GM13976 (cell line): ENCODE measurements at regions not wholly inside any gene's neighbourhood (a gene's known extent, or its start where the extent isn't known, plus 50 kb on each side); places are given as distances from the start of the nearest gene placed in this dataset.

Experiments
- DNase-seq: peaks from one replicate; pipeline ENCODE4 v3.0.0; 2012; ENCODE audit warnings: low spot score
- in situ Hi-C: fragments of 300-500 bp; cut with MboI; formaldehyde crosslinking; loops from one replicate; pipeline ENCODE4 v1.12.0; 2022; ENCODE audit warnings: low sequenced_read_pairs, mixed read lengths, inconsistent platforms; ENCODE audit not compliant: unreplicated experiment
- TF ChIP-seq, protein P1 (sequence below): IDR thresholded peaks from 2 replicates; pipeline ENCODE4 v1.5.1; 2012; ENCODE audit warnings: borderline replicate concordance, mild to moderate bottlenecking; ENCODE audit not compliant: insufficient read depth; ENCODE audit errors: extremely low read depth, missing control alignments, control extremely low read depth

- TF ChIP-seq, protein P1, sequence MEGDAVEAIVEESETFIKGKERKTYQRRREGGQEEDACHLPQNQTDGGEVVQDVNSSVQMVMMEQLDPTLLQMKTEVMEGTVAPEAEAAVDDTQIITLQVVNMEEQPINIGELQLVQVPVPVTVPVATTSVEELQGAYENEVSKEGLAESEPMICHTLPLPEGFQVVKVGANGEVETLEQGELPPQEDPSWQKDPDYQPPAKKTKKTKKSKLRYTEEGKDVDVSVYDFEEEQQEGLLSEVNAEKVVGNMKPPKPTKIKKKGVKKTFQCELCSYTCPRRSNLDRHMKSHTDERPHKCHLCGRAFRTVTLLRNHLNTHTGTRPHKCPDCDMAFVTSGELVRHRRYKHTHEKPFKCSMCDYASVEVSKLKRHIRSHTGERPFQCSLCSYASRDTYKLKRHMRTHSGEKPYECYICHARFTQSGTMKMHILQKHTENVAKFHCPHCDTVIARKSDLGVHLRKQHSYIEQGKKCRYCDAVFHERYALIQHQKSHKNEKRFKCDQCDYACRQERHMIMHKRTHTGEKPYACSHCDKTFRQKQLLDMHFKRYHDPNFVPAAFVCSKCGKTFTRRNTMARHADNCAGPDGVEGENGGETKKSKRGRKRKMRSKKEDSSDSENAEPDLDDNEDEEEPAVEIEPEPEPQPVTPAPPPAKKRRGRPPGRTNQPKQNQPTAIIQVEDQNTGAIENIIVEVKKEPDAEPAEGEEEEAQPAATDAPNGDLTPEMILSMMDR, result no peak
- in situ Hi-C loops, result no loop called here
- no peak for DNase-seq
Observed at GRCh38 chr17:79315358-79316105, 240.9 kb downstream of the ENGASE start.

DNA sequence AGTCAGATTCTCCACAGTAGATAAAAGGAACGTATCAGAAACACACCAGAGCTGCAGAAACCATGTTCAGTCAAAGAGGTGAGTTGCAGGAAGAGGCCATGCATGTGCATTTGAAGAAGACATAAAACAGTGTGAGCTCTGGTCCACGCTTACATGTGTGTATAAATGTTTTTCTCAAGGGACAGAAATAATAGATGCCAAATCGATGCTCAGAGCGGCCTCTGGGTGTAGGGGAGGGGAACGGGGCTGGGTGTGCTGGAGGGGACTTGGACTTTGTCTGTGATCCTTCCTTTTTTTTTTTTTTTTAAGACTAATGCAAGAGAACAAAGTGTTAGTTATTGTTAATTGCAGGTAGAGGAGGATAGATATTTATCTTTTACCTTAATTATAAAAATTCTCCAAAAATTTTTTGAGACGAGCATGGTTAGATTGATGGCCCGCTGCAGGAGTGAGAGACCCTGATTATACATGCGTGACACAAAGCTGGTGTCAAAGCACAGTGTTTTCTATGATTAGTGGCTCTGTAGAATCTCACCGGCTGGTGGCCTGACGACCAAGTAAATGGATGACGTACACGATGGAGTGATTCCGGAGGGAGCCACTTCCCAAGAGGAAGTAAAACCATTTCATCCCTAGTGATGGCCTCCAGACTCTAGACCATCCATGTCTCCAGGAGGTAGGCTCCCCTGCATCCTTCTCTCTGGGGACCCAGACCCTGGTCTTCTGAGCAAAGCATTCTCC, 240.2 kb downstream of the ENGASE start:
- in situ Hi-C loops, result no loop called here
- TF ChIP-seq, protein P1, result no peak
- no peak for DNase-seq

DNA sequence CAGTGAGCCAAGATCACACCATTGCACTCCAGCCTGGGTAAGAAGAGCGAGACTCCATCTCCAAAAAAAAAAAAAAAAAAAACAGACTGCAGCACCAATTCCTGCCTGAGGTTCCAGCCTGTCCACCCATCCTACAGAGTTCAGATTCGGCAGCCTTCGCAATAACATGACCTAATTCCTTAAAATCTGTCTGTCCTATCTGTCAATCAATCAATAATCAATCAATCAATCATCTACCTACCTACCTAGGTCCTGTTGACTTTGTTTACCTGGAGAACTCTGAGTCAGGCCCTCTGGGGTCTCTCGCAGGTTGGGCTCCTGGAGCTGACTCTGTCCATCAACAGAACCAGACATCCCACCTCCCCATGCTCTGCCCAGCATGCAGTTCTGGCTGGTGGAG, 236.7 kb downstream of the ENGASE start:
- in situ Hi-C loops, result no loop called here
- TF ChIP-seq, protein P1, result no peak
- no peak for DNase-seq

DNA sequence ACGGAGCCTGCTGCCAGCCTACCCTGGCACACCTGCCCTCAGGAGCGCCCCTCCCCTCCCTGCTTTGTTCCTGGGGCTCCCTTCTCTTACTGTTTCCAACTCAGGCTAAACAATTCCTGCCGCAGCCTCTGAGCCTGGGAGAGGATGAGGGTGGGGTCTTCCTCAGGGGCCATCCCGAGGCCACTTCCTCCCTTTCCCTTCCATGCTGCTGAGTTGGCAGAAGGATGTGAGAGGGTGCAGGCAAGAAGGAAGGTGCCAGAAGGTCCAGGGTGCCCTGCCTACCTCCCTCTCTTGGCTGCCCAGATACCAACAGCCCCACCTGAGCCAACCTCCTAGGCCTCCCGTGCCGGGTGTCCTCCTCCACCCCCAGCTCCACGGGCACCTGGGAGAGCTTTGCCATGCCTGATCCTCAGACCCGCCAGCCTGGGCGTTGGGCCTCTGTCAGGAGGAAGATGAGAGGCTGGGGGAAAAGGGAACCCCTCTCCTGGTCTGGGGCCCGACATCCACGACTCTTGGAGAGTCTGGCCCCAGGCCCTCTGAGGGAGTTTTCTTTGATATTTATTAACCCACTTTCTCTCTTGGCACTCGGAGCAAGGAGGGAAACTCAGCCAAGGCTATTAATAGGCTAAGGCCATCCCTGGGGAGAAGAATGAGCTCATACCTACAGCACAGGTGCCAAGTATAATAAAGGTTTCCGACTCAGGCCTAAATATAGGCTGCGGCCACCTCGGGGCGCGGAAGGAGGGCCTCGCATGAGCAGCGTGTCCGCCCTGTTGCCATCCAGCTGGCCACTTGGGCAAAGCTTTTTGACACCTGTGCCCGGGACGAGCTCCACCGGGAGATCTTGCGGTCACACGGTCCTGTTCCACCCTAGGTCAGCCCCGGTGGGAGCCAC, 232.0 kb downstream of the ENGASE start:
- DNase-seq, result no peak
- TF ChIP-seq, protein P1, result no peak
- in situ Hi-C loops, result no loop called here

- in situ Hi-C loops, result no loop called here
- no peak for DNase-seq
- TF ChIP-seq, protein P1, result no peak
Observed at GRCh38 chr17:79305768-79306423, 231.3 kb downstream of the ENGASE start.

DNA sequence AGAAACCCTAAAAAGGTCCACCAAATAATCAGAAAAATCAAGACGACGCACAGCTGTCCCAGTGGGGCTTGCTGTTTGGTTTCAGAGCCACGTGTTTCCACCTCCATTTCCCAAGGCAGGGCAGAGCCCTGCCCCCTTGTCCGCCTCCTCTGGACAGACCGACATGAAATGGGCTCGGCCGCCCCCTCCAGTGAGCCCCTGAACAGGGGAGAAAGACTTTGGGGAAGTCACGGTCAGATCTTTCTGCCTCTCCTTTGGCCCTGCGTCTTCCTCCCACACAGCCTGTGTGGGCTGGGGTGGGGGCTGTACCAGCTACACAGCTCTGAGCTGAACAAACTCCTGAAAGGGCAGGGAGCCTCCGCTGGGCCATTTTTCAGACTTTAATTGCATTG, 230.7 kb downstream of the ENGASE start:
- DNase-seq, result no peak
- TF ChIP-seq, protein P1, result no peak
- in situ Hi-C loops, result no loop called here
